Testis (tissue), 2 donors: ENCODE measurements at regions not wholly inside any gene's neighbourhood (a gene's known extent, or its start where the extent isn't known, plus 50 kb on each side); places are given as distances from the start of the nearest gene placed in this dataset.

Experiments
- POLR2A ChIP-seq: fragments of 450-650 bp; IDR thresholded peaks from one replicate; pipeline ENCODE4 v1.6.1; 2017; ENCODE audit warnings: antibody characterized with exemption, mild to moderate bottlenecking, moderate library complexity
- TF ChIP-seq, protein P1 (sequence below), 3 experiments: fragments of 450-650 bp in 2 of 3; fragments of 200-600 bp in 1 of 3; sonication (generic) in 1 of 3; IDR thresholded peaks; one replicate each; pipeline ENCODE4 v1.5.1; 2016 to 2019; ENCODE audit warnings: antibody characterized with exemption in 3 of 3, mild to moderate bottlenecking in 2 of 3, moderate library complexity in 1 of 3

DNA sequence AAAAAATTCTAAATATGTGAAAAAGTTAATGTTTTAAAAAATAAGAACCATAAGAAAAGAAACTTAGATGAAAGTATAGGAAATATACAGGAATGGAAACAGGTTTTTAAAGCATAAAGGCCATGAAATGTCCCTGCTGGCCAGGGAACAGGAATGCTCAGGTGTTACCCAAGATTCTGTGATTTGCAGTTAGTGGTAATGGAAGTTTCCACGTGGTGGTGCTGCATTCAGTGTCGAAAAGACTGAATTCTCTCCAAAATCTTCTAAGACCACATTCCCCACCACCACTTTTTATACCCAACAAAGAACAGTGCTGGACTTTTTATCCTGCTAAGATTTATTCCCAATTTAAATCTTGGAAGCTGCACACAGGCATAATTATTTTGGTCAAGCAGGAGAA lies 126.2 kb downstream of the PRRX1 start:
- TF ChIP-seq POLR2A, result no peak
- TF ChIP-seq, protein P1, sequence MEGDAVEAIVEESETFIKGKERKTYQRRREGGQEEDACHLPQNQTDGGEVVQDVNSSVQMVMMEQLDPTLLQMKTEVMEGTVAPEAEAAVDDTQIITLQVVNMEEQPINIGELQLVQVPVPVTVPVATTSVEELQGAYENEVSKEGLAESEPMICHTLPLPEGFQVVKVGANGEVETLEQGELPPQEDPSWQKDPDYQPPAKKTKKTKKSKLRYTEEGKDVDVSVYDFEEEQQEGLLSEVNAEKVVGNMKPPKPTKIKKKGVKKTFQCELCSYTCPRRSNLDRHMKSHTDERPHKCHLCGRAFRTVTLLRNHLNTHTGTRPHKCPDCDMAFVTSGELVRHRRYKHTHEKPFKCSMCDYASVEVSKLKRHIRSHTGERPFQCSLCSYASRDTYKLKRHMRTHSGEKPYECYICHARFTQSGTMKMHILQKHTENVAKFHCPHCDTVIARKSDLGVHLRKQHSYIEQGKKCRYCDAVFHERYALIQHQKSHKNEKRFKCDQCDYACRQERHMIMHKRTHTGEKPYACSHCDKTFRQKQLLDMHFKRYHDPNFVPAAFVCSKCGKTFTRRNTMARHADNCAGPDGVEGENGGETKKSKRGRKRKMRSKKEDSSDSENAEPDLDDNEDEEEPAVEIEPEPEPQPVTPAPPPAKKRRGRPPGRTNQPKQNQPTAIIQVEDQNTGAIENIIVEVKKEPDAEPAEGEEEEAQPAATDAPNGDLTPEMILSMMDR (IDR thresholded peaks at IDR 0.05), result no peak
